Mesendoderm (in vitro differentiated cells): ENCODE measurements at regions not wholly inside any gene's neighbourhood (a gene's known extent, or its start where the extent isn't known, plus 50 kb on each side); places are given as distances from the start of the nearest gene placed in this dataset.

Experiments
- DNase-seq: peaks from one replicate; pipeline ENCODE4 v3.0.0; 2013
- H2AK5ac ChIP-seq: 2 replicates; pipeline ENCODE4 v1.6.1; 2013; ENCODE audit warnings: low read length, inconsistent platforms
- H2BK120ac ChIP-seq: 2 replicates; pipeline ENCODE4 v1.6.1; 2013; ENCODE audit warnings: low read depth, mild to moderate bottlenecking, low read length, moderate library complexity, mixed read lengths
- H2BK15ac ChIP-seq: replicated peaks from 2 replicates; pipeline ENCODE4 v1.6.1; 2013; ENCODE audit warnings: low read depth, mild to moderate bottlenecking, moderate library complexity
- H2BK5ac ChIP-seq: 2 replicates; pipeline ENCODE4 v1.6.1; 2013; ENCODE audit warnings: low read length, inconsistent platforms
- H3K18ac ChIP-seq: 2 replicates; pipeline ENCODE4 v1.6.1; 2013; ENCODE audit warnings: mild to moderate bottlenecking, low read length, mixed read lengths
- H3K23ac ChIP-seq: one replicate; pipeline ENCODE4 v1.6.1; 2013; ENCODE audit warnings: low read length
- H3K27ac ChIP-seq: 2 replicates; pipeline ENCODE4 v1.5.1; 2013; ENCODE audit warnings: low read depth, mild to moderate bottlenecking, inconsistent platforms, low read length, moderate library complexity
- H3K27me3 ChIP-seq: 2 replicates; pipeline ENCODE4 v1.6.1; 2013; ENCODE audit warnings: low read length, control low read depth, mild to moderate bottlenecking, inconsistent platforms; ENCODE audit not compliant: insufficient read depth, poor library complexity
- H3K36me3 ChIP-seq: 2 replicates; pipeline ENCODE4 v1.6.1; 2013; ENCODE audit warnings: low read length, inconsistent platforms; ENCODE audit not compliant: control insufficient read depth, insufficient read depth
- H3K4ac ChIP-seq: one replicate; pipeline ENCODE4 v1.6.1; 2013; ENCODE audit warnings: low read depth, mild to moderate bottlenecking, low read length, moderate library complexity
- H3K4me1 ChIP-seq: 2 replicates; pipeline ENCODE4 v1.6.1; 2013; ENCODE audit warnings: low read depth, low read length, inconsistent platforms; ENCODE audit not compliant: control insufficient read depth
- H3K4me2 ChIP-seq: 2 replicates; pipeline ENCODE4 v1.6.1; 2013; ENCODE audit warnings: low read length
- H3K4me3 ChIP-seq: 2 replicates; pipeline ENCODE4 v1.5.1; 2013; ENCODE audit warnings: mild to moderate bottlenecking, low read length
- H3K56ac ChIP-seq: one replicate; pipeline ENCODE4 v1.6.1; 2013; ENCODE audit warnings: low read length
- H3K79me1 ChIP-seq: 2 replicates; pipeline ENCODE4 v1.6.1; 2013; ENCODE audit warnings: low read length, inconsistent platforms
- H3K79me2 ChIP-seq: 2 replicates; pipeline ENCODE4 v1.6.1; 2013; ENCODE audit warnings: mild to moderate bottlenecking, low read length; ENCODE audit not compliant: control insufficient read depth, insufficient read depth
- H3K9ac ChIP-seq: 2 replicates; pipeline ENCODE4 v1.6.1; 2013; ENCODE audit warnings: low read length, inconsistent platforms
- H4K5ac ChIP-seq: one replicate; pipeline ENCODE4 v1.6.1; 2013; ENCODE audit warnings: low read length
- H4K8ac ChIP-seq: one replicate; pipeline ENCODE4 v1.6.1; 2013; ENCODE audit warnings: low read depth, mild to moderate bottlenecking, control low read depth, low read length, moderate library complexity
- WGBS: extraction: QIAGEN DNeasy Blood & Tissue Kit; methylation state at CpG from one replicate; pipeline ENCODE4 v1.1.7; 2013; ENCODE audit warnings: low lambda C conversion rate, missing lambda C conversion rate; ENCODE audit not compliant: insufficient coverage; ENCODE audit errors: extremely low coverage; 5-methylcytosine and 5-hydroxymethylcytosine counted together

DNA sequence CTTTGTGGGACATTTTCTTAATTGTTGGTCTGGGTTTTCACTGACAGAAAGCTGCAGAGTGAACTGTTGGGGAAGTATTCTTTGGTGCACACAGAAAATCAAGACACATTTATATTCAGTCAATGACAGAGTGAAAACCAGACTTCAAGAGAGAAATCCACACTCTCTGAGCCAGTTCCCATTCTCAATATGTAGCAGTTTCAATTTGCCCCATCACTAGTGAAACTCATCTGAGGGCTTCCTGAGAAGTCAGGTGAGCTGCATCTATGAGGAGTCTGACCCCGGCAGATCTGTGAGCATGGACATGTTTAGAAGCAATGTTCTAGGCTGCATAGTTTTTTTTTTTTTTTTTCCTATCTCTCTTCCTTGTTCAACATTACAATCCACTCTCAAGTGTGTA is 163.7 kb upstream of the AHR start:
- H3K79me2 ChIP-seq: no peaks in the 10 kb centered on the region
- no peak overlapping the region for H3K27ac ChIP-seq
- H3K27me3 ChIP-seq: no peaks in the 10 kb centered on the region
- H2BK120ac ChIP-seq: peak overlapping the region; percentile 64
- H2BK15ac ChIP-seq: no peak overlapping the region
- no peak overlapping the region for H3K4me3 ChIP-seq
- H3K23ac ChIP-seq: no peak overlapping the region
- no peak overlapping the region for H3K4me2 ChIP-seq
- no peaks in the 10 kb centered on the region for H3K4me1 ChIP-seq
- H3K4ac ChIP-seq: no peak overlapping the region
- H2BK5ac ChIP-seq: peak overlapping the region; percentile 17
- H3K36me3 ChIP-seq: no peaks in the 10 kb centered on the region
- no peak overlapping the region for H3K18ac ChIP-seq
- H4K8ac ChIP-seq: no peak overlapping the region
- no peak overlapping the region for H3K9ac ChIP-seq
- no peak overlapping the region for H2AK5ac ChIP-seq
- H3K79me1 ChIP-seq: no peaks in the 10 kb centered on the region
- DNase-seq: no peak
- no peak overlapping the region for H3K56ac ChIP-seq
- WGBS: no CpG with 5 or more reads among the region's 1 CpG
- H4K5ac ChIP-seq: no peak overlapping the region

DNA sequence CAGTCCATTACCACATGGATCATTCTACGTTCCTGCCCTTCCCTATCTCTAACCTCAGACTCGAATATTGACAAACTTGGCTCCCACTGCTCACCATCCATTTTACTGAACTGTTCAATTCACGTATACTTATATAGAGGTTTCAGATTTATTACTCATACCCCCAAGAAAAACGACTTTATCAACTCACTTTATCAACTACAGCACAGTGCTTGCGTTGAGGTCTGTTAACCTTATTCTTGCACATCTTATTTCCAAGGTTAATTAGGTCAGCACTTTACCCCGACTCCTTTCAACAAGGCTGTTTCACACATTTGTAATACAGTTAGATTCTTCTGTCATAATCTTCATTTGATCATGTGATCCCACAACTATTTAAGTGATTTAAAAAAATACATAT is 162.3 kb upstream of the AHR start:
- Histone ChIP-seq H3K9ac (no peak overlapping the region), H3K4me2 (no peak overlapping the region), H3K23ac (no peak overlapping the region), H2BK15ac (no peak overlapping the region), H3K27me3 (no peaks in the 10 kb centered on the region), H3K4me3 (no peak overlapping the region), H3K36me3 (no peaks in the 10 kb centered on the region), H3K27ac (no peak overlapping the region), H3K56ac (no peak overlapping the region), H3K4me1 (no peaks in the 10 kb centered on the region), H4K5ac (no peak overlapping the region), H2BK120ac (no peak overlapping the region), H3K79me1 (no peaks in the 10 kb centered on the region), H2BK5ac (no peak overlapping the region), H4K8ac (no peak overlapping the region), H3K79me2 (no peaks in the 10 kb centered on the region), H3K4ac (no peak overlapping the region), H2AK5ac (no peak overlapping the region), H3K18ac (no peak overlapping the region)
- WGBS: 100% methylated on average over 2 of the region's 6 CpGs
- DNase-seq: no peak

GRCh38 chr7:17139081-17139480 is 159.4 kb upstream of the AHR start:
- Histone ChIP-seq H3K27me3 (no peaks in the 10 kb centered on the region), H3K23ac (no peak overlapping the region), H3K79me1 (no peaks in the 10 kb centered on the region), H3K9ac (no peak overlapping the region), H3K4ac (no peak overlapping the region), H3K4me1 (no peaks in the 10 kb centered on the region), H3K27ac (no peak overlapping the region), H2BK120ac (no peak overlapping the region), H3K4me2 (no peak overlapping the region), H2AK5ac (no peak overlapping the region), H3K36me3 (no peaks in the 10 kb centered on the region), H4K8ac (no peak overlapping the region), H3K4me3 (no peak overlapping the region), H3K18ac (no peak overlapping the region), H4K5ac (no peak overlapping the region), H3K79me2 (no peaks in the 10 kb centered on the region), H3K56ac (no peak overlapping the region), H2BK15ac (peak overlapping the region; percentile 57), H2BK5ac (no peak overlapping the region)
- no CpG with 5 or more reads among the region's 1 CpG for WGBS
- DNase-seq: no peak

DNA sequence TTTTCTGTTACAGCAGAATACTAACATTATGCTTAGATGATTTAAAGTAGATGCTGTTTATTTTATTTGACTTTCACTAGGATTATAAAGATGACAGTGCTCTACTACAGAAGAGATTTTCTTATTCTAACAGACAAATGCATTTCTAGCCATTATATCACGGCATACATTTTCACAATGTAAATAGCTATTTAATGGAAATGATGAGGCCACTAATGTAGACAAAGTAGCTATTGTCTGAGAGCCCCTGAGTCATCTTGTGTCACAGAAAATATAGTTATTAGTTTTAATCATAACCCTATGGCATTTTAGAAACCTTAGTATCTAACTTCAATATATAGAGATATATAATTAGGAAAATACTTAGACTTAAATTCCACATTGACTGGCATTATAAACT is 158.0 kb upstream of the AHR start:
- Histone ChIP-seq H3K4me2 (no peak overlapping the region), H2BK120ac (no peak overlapping the region), H3K18ac (no peak overlapping the region), H4K8ac (no peak overlapping the region), H4K5ac (no peak overlapping the region), H3K36me3 (no peaks in the 10 kb centered on the region), H2AK5ac (no peak overlapping the region), H3K27me3 (no peaks in the 10 kb centered on the region), H3K79me2 (no peaks in the 10 kb centered on the region), H3K4ac (no peak overlapping the region), H2BK15ac (no peak overlapping the region), H2BK5ac (no peak overlapping the region), H3K4me1 (no peaks in the 10 kb centered on the region), H3K56ac (no peak overlapping the region), H3K27ac (no peak overlapping the region), H3K79me1 (no peaks in the 10 kb centered on the region), H3K9ac (no peak overlapping the region), H3K4me3 (no peak overlapping the region), H3K23ac (no peak overlapping the region)
- no peak for DNase-seq
- WGBS: no CpG with 5 or more reads among the region's 1 CpG

- WGBS: no CpG with 5 or more reads among the region's 2 CpGs
- no peak overlapping the region for H3K4me3 ChIP-seq
Observed at GRCh38 chr7:17142831-17143541, 155.5 kb upstream of the AHR start.

GRCh38 chr7:17144322-17144721 is 154.1 kb upstream of the AHR start:
- WGBS: no CpG with 5 or more reads among the region's 4 CpGs

More at GRCh38 chr7:17142831-17143541, 155.5 kb upstream of the AHR start:
- Histone ChIP-seq H3K79me2 (no peaks in the 10 kb centered on the region), H2BK15ac (no peak overlapping the region), H3K4me2 (no peak overlapping the region), H2BK120ac (no peak overlapping the region), H3K4ac (no peak overlapping the region), H3K27ac (no peak overlapping the region), H3K36me3 (no peaks in the 10 kb centered on the region), H3K27me3 (no peaks in the 10 kb centered on the region), H2BK5ac (no peak overlapping the region), H3K9ac (no peak overlapping the region), H2AK5ac (no peak overlapping the region), H3K79me1 (no peaks in the 10 kb centered on the region), H3K56ac (no peak overlapping the region), H4K5ac (no peak overlapping the region), H3K18ac (no peak overlapping the region), H4K8ac (no peak overlapping the region), H3K23ac (no peak overlapping the region), H3K4me1 (no peaks in the 10 kb centered on the region)
- no peak for DNase-seq

More at GRCh38 chr7:17144322-17144721, 154.1 kb upstream of the AHR start:
- H3K23ac ChIP-seq: no peak overlapping the region
- H3K18ac ChIP-seq: no peak overlapping the region
- H3K36me3 ChIP-seq: no peaks in the 10 kb centered on the region
- no peak overlapping the region for H2BK15ac ChIP-seq
- H3K56ac ChIP-seq: no peak overlapping the region
- H2BK5ac ChIP-seq: no peak overlapping the region
- no peak overlapping the region for H2AK5ac ChIP-seq
- no peak overlapping the region for H2BK120ac ChIP-seq
- H3K4me1 ChIP-seq: no peaks in the 10 kb centered on the region
- H3K4me3 ChIP-seq: no peak overlapping the region
- H4K5ac ChIP-seq: no peak overlapping the region
- no peaks in the 10 kb centered on the region for H3K27me3 ChIP-seq
- H3K79me1 ChIP-seq: no peaks in the 10 kb centered on the region
- no peak overlapping the region for H3K4me2 ChIP-seq
- no peaks in the 10 kb centered on the region for H3K79me2 ChIP-seq
- H3K27ac ChIP-seq: no peak overlapping the region
- H3K9ac ChIP-seq: no peak overlapping the region
- H4K8ac ChIP-seq: no peak overlapping the region
- H3K4ac ChIP-seq: no peak overlapping the region
- DNase-seq: no peak
